ENCODE measurements at regions not wholly inside any gene's neighbourhood (a gene's known extent, or its start where the extent isn't known, plus 50 kb on each side); places are given as distances from the start of the nearest gene placed in this dataset.

DNA sequence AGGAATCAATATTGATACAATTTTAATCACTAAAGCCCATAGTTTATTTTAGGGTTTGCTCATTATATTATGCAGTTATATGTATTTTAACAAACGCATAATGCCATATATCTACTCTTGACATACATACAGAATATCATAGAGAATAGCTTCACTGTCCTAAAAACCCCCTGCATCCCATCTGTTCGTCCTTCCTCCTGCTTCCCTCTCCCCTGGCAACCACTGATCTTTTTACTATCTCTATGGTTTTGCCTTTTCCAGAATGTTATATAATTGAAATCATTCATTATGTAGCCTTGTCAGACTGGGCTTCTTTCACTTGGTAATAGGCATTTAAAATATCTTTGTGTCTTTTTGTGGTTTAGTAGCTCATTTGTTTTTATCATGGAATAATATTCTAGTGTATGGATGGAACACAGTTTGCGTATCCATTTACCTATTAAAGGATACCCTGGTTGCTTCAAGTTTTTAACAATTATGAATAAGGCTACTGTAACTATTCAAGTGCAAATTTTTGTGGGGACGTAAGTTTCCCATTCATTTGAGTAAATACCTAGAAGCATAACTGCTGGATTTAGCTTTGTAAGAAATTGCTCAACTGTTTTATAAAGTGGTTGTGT, 801.6 kb upstream of the GCFC2 start (continued):
- no peak for TF ChIP-seq YY1 (IDR thresholded peaks at IDR 0.05; ENCODE audit: extremely low read depth, insufficient replicate concordance, low read depth, low read length)

DNA sequence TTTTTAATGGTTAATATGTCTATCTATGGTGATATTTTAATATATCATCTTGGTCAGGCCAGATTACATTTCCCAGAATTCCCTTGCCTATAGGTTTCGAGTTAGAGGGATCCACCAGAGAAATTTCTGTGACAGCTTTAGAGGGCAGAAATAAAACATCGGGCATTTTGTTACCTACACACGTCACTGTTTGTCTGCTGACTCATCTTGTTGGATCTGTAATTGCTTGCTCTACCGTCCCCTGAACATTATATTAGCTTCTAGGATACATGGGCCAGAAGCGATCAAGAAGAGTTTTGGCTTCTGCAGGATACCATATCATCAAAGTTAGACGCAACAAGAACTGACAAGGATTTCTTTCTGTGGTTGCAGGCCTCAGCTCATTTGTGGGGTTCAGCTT, 795.8 kb upstream of the GCFC2 start:
- Histone ChIP-seq H3K27me3 (ENCODE audit: insufficient read depth, low read length) (no peaks in the 10 kb centered on the region), H3K9me2 (ENCODE audit: insufficient read depth) (no peaks in the 10 kb centered on the region), H3K9me3 (ENCODE audit: control insufficient read depth in 1 of 2, insufficient read depth in 1 of 2, low read depth in 1 of 2, low read length in 2 of 2) (peaks cover 13 to 20% of the 10 kb centered on the region in 2 experiments; a peak in 2 of 4 replicates), H2AFZ (ENCODE audit: low read depth, low read length, poor library complexity, severe bottlenecking) (no peak overlapping the region), H3K4me3 (replicated peaks in 1 of 2; ENCODE audit: low read depth in 1 of 2, low read length in 2 of 2) (no peak overlapping the region), H4K20me1 (ENCODE audit: insufficient read depth) (no peaks in the 10 kb centered on the region), H3K27ac (ENCODE audit: low read depth, low read length) (no peak overlapping the region), H3K4me2 (ENCODE audit: low read length) (no peak overlapping the region), H3K4me1 (ENCODE audit: control insufficient read depth in 1 of 2, insufficient read depth in 2 of 2, low read length in 2 of 2) (no peaks in the 10 kb centered on the region), H3K36me3 (ENCODE audit: control insufficient read depth in 1 of 2, insufficient read depth in 2 of 2, low read length in 2 of 2) (no peaks in the 10 kb centered on the region), H3K79me2 (ENCODE audit: insufficient read depth, low read length) (no peaks in the 10 kb centered on the region), H3K9ac (ENCODE audit: low read length) (no peak overlapping the region)
- intact Hi-C loops (cut with micrococcal nuclease) = no loop called here
- TF ChIP-seq CBX3 (IDR thresholded peaks at IDR 0.05; ENCODE audit: low read depth) (no peak), ZNF274 (IDR thresholded peaks at IDR 0.05; ENCODE audit: low read depth, low read length) (no peak), FOSL1 (IDR thresholded peaks at IDR 0.05; ENCODE audit: low read depth) (no peak)
- ChIA-PET CTCF (no interaction called here), RAD21 (ENCODE audit: low non-redundant PET in 1 of 2, low total read pairs in 2 of 2, uncharacterized antibody in 2 of 2, unreplicated experiment in 2 of 2) (no interaction called here), POLR2A (no interaction called here)
- BruUV-seq (replicated peaks) = no TSS peak
- DNase-seq (ENCODE audit: low read depth, low spot score) (no peak), ATAC-seq (no peak)

DNA sequence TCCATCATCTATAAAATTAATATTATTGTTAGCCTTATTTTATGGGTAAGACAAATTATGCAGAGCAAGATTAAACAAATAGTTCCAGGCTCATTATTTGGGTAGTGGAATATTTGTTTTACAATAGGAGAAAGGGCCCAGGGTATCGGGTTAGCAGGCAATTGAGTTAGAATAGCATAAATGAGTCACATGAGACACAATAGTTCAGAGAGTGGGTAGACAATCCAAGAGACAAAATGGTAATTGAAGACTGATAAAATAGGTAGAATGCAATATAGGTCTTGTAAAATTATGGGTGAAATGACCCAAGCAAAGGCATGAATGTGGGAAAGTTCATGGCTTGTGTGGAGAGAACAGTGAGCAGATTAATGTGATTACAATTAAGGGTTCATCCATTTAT, 790.9 kb upstream of the GCFC2 start:
- POLR2A ChIA-PET = no interaction called here
- Histone ChIP-seq H3K4me1 (ENCODE audit: control insufficient read depth in 1 of 2, insufficient read depth in 2 of 2, low read length in 2 of 2) (no peaks in the 10 kb centered on the region), H3K79me2 (ENCODE audit: insufficient read depth, low read length) (no peaks in the 10 kb centered on the region), H3K27me3 (ENCODE audit: insufficient read depth, low read length) (no peaks in the 10 kb centered on the region), H3K27ac (ENCODE audit: low read depth, low read length) (no peak overlapping the region), H3K4me3 (replicated peaks in 1 of 2; ENCODE audit: low read depth in 1 of 2, low read length in 2 of 2) (no peak overlapping the region), H3K9me3 (ENCODE audit: control insufficient read depth in 1 of 2, insufficient read depth in 1 of 2, low read depth in 1 of 2, low read length in 2 of 2) (peaks cover 0 to 13% of the 10 kb centered on the region in 2 experiments; a peak in 2 of 4 replicates), H3K9me2 (ENCODE audit: insufficient read depth) (no peaks in the 10 kb centered on the region), H3K36me3 (ENCODE audit: control insufficient read depth in 1 of 2, insufficient read depth in 2 of 2, low read length in 2 of 2) (no peaks in the 10 kb centered on the region), H4K20me1 (ENCODE audit: insufficient read depth) (no peaks in the 10 kb centered on the region), H3K9ac (ENCODE audit: low read length) (no peak overlapping the region), H3K4me2 (ENCODE audit: low read length) (no peak overlapping the region), H2AFZ (ENCODE audit: low read depth, low read length, poor library complexity, severe bottlenecking) (no peak overlapping the region)
- intact Hi-C loops (cut with micrococcal nuclease) = no loop called here
- TF ChIP-seq CTCF (IDR thresholded peaks at IDR 0.05 in 2 of 3, conservative IDR thresholded peaks at IDR 0.05 in 1 of 3; ENCODE audit: borderline replicate concordance in 1 of 3, insufficient read depth in 1 of 3, low read depth in 2 of 3, low read length in 2 of 3) = no peak
- no peak for TF ChIP-seq RAD21 (IDR thresholded peaks at IDR 0.05; ENCODE audit: low read depth)
- TF ChIP-seq SP1 (IDR thresholded peaks at IDR 0.05; ENCODE audit: low read depth) = no peak
- no peak for TF ChIP-seq EZH2 (IDR thresholded peaks at IDR 0.05)
- DNase-seq (ENCODE audit: low read depth, low spot score) (no peak), ATAC-seq (no peak)
- RAD21 ChIA-PET (ENCODE audit: low non-redundant PET in 1 of 2, low total read pairs in 2 of 2, uncharacterized antibody in 2 of 2, unreplicated experiment in 2 of 2) = no interaction called here
- CTCF ChIA-PET = no interaction called here
- BruUV-seq (replicated peaks) = no TSS peak
